ENCODE measurements at regions not wholly inside any gene's neighbourhood (a gene's known extent, or its start where the extent isn't known, plus 50 kb on each side); places are given as distances from the start of the nearest gene placed in this dataset.
A peak's percentile ranks its signal among the peaks of the same experiment; 100 is the strongest.

- intact Hi-C loops (cut with DNase I): no loop called here
- H3K4me1 ChIP-seq: peaks cover 4% of the 10 kb centered on the region
- no peaks in the 10 kb centered on the region for H3K9me3 ChIP-seq
- no peak overlapping the region for H3K27ac ChIP-seq
- H3K36me3 ChIP-seq: no peaks in the 10 kb centered on the region
- TF ChIP-seq CTCF (IDR thresholded peaks at IDR 0.05): no peak
- no peak for DNase-seq
- H3K4me3 ChIP-seq: no peak overlapping the region
- ATAC-seq: no peak
- H3K27me3 ChIP-seq: no peaks in the 10 kb centered on the region
Observed at GRCh38 chr2:136254681-136255080, 136.7 kb upstream of the CXCR4 start.

GRCh38 chr2:136253288-136254004, 135.5 kb upstream of the CXCR4 start:
- H3K9me3 ChIP-seq: no peaks in the 10 kb centered on the region
- DNase-seq (no peak), ATAC-seq (peak; percentile 70)
- peaks cover 4% of the 10 kb centered on the region for H3K4me1 ChIP-seq
- intact Hi-C loops (cut with DNase I): no loop called here
- no peak overlapping the region for H3K27ac ChIP-seq
- no peaks in the 10 kb centered on the region for H3K27me3 ChIP-seq
- no peaks in the 10 kb centered on the region for H3K36me3 ChIP-seq
- no peak for TF ChIP-seq CTCF (IDR thresholded peaks at IDR 0.05)
- no peak overlapping the region for H3K4me3 ChIP-seq

- ATAC-seq (no peak), DNase-seq (no peak)
- intact Hi-C loops (cut with DNase I): no loop called here
Observed at GRCh38 chr2:136251885-136252585, 134.1 kb upstream of the CXCR4 start.

GRCh38 chr2:136251197-136251884, 133.4 kb upstream of the CXCR4 start:
- Histone ChIP-seq H3K27ac (no peak overlapping the region), H3K4me3 (no peak overlapping the region), H3K27me3 (no peaks in the 10 kb centered on the region), H3K4me1 (peaks cover 6% of the 10 kb centered on the region), H3K9me3 (no peaks in the 10 kb centered on the region), H3K36me3 (no peaks in the 10 kb centered on the region)
- DNase-seq (no peak), ATAC-seq (no peak)
- intact Hi-C loops (cut with DNase I): no loop called here
- no peak for TF ChIP-seq CTCF (IDR thresholded peaks at IDR 0.05)

More at GRCh38 chr2:136251885-136252585, 134.1 kb upstream of the CXCR4 start:
- H3K9me3 ChIP-seq: no peaks in the 10 kb centered on the region
- no peak overlapping the region for H3K27ac ChIP-seq
- H3K27me3 ChIP-seq: no peaks in the 10 kb centered on the region
- H3K4me3 ChIP-seq: no peak overlapping the region
- H3K4me1 ChIP-seq: peaks cover 4% of the 10 kb centered on the region
- no peak for TF ChIP-seq CTCF (IDR thresholded peaks at IDR 0.05)
- no peaks in the 10 kb centered on the region for H3K36me3 ChIP-seq

GRCh38 chr2:136250131-136250530, 132.2 kb upstream of the CXCR4 start:
- Histone ChIP-seq H3K4me1 (peaks cover 7% of the 10 kb centered on the region), H3K4me3 (no peak overlapping the region), H3K9me3 (no peaks in the 10 kb centered on the region), H3K27me3 (no peaks in the 10 kb centered on the region), H3K27ac (no peak overlapping the region), H3K36me3 (no peaks in the 10 kb centered on the region)
- DNase-seq: no peak
- intact Hi-C loops (cut with DNase I): no loop called here
- TF ChIP-seq CTCF (IDR thresholded peaks at IDR 0.05): no peak
- ATAC-seq: no peak
